ENCODE measurements at regions not wholly inside any gene's neighbourhood (a gene's known extent, or its start where the extent isn't known, plus 50 kb on each side); places are given as distances from the start of the nearest gene placed in this dataset.

DNA sequence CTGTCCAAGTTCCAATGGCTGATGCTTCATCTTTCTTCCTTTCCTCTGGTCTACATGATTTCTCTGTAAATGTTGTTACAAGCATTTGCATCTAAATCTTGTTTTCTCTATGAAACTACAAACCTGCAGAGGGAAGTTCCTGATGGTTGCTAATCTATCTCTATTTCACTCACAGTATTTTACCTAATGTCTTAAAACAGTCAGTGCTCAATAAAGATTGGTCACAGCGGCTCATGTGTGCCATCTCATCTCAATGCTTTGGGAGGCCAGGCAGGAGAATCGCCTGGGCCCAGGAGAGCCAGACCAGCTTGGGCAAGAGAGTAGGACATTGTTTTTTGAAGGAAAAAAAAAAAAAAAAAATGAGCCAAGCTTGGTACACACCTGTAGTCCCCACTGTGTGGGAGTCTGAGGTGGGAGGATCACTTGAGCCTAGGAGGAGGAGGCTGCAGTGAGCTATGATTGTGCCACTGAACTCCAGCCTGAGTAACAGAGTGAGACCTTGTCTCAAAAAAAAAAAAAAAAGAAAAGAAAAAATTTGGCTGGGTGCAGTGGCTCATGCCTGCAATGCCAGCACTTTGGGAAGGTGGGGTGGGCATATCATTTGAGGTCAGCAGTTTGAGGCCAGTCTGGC is 71.3 kb upstream of the ARMC3 start:
- Mint-ChIP-seq H3K4me3 (no peak overlapping the region), H3K9me3 (ENCODE audit: insufficient read depth) (no peaks in the 10 kb centered on the region), H3K27ac (no peak overlapping the region), H3K4me1 (no peaks in the 10 kb centered on the region), H3K27me3 (no peaks in the 10 kb centered on the region)
- intact Hi-C loops (cut with micrococcal nuclease), result no loop called here
- no peaks in the 10 kb centered on the region for H3K79me2 ChIP-seq (ENCODE audit: control insufficient read depth, insufficient read depth, low read length)
- H3K9me3 ChIP-seq (ENCODE audit: control extremely low read depth in 1 of 3, control insufficient read depth in 2 of 3, insufficient read depth in 1 of 3, low read length in 2 of 3), result no peaks in the 10 kb centered on the region
- DNase-seq (no peak), ATAC-seq (ENCODE audit: low read depth) (no peak)
- WGBS (ENCODE audit: insufficient coverage), result 53% methylated on average over 2 of the region's 2 CpGs
- CTCF ChIA-PET, result interaction anchor here (0.6 kb wide), 1 partner anchor 155 kb away, joined by 3 read pairs; no protein-coding TSS in a partner anchor
- H4K20me1 ChIP-seq (ENCODE audit: control insufficient read depth, insufficient read depth, low read length, poor library complexity, severe bottlenecking), result no peaks in the 10 kb centered on the region
- no peaks in the 10 kb centered on the region for H3K4me1 ChIP-seq (ENCODE audit: control insufficient read depth in 2 of 2, insufficient read depth in 2 of 2, low read length in 2 of 2)
- POLR2A ChIA-PET, result interaction anchor here (0.6 kb wide), 1 partner anchor 25 kb away, joined by 7 read pairs; no protein-coding TSS in a partner anchor
- peaks cover 0 to 5% (median 1%) of the 10 kb centered on the region in 4 experiments for H3K27me3 ChIP-seq (replicated peaks in 1 of 4; ENCODE audit: control extremely low read depth in 1 of 4, control insufficient read depth in 3 of 4, insufficient read depth in 4 of 4, low read length in 3 of 4)
- TF ChIP-seq, protein P1, sequence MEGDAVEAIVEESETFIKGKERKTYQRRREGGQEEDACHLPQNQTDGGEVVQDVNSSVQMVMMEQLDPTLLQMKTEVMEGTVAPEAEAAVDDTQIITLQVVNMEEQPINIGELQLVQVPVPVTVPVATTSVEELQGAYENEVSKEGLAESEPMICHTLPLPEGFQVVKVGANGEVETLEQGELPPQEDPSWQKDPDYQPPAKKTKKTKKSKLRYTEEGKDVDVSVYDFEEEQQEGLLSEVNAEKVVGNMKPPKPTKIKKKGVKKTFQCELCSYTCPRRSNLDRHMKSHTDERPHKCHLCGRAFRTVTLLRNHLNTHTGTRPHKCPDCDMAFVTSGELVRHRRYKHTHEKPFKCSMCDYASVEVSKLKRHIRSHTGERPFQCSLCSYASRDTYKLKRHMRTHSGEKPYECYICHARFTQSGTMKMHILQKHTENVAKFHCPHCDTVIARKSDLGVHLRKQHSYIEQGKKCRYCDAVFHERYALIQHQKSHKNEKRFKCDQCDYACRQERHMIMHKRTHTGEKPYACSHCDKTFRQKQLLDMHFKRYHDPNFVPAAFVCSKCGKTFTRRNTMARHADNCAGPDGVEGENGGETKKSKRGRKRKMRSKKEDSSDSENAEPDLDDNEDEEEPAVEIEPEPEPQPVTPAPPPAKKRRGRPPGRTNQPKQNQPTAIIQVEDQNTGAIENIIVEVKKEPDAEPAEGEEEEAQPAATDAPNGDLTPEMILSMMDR (IDR thresholded peaks at IDR 0.05), result no peak
- no peak for TF ChIP-seq EZH2 (IDR thresholded peaks at IDR 0.05; ENCODE audit: borderline replicate concordance, insufficient read depth, low read depth, low read length, poor library complexity, severe bottlenecking)
- H3K9ac ChIP-seq (ENCODE audit: low read length), result no peak overlapping the region
- H3K27ac ChIP-seq (ENCODE audit: low read length in 2 of 2), result no peak overlapping the region
- H3K36me3 ChIP-seq (replicated peaks in 1 of 2; ENCODE audit: control extremely low read depth in 1 of 2, control insufficient read depth in 1 of 2, extremely low read depth in 1 of 2, insufficient read depth in 2 of 2, low read length in 1 of 2), result no peaks in the 10 kb centered on the region
- H2AFZ ChIP-seq (ENCODE audit: insufficient read depth, low read depth, low read length, poor library complexity, severe bottlenecking), result no peak overlapping the region
- no peak overlapping the region for H3K4me2 ChIP-seq (replicated peaks; ENCODE audit: low read depth, low read length, poor library complexity, severe bottlenecking)
- no peak overlapping the region for H3K4me3 ChIP-seq (ENCODE audit: control extremely low read depth in 1 of 5, extremely low read depth in 1 of 5, insufficient read depth in 1 of 5, low read depth in 2 of 5, low read length in 4 of 5)

DNA sequence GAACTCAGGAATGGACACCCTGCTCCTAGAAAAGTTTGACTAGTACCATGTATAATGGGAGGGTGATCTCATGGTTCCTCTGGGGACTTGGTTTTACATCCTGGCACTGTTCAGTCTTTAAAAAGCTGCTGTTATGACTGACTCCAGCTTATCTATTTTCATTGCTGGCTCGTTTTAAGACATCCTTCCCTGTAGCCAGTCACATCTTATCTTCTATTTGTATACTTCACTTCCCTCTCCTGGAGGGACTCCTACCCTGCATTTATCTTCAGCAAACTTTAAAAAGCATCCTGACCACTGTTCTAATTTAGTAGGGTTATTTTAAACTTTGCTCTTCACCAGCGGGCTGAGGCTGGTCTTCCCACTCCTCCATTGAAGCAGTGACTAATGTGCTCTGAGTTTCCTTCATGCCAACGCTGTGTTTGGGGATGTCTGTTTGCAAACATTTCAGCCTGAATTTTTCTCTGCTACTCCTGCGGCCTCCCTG is 72.9 kb upstream of the ARMC3 start:
- Histone ChIP-seq H3K9me3 (ENCODE audit: control extremely low read depth in 1 of 3, control insufficient read depth in 2 of 3, insufficient read depth in 1 of 3, low read length in 2 of 3) (no peaks in the 10 kb centered on the region), H3K36me3 (replicated peaks in 1 of 2; ENCODE audit: control extremely low read depth in 1 of 2, control insufficient read depth in 1 of 2, extremely low read depth in 1 of 2, insufficient read depth in 2 of 2, low read length in 1 of 2) (no peaks in the 10 kb centered on the region), H3K4me3 (ENCODE audit: control extremely low read depth in 1 of 5, extremely low read depth in 1 of 5, insufficient read depth in 1 of 5, low read depth in 2 of 5, low read length in 4 of 5) (no peak overlapping the region), H3K4me1 (ENCODE audit: control insufficient read depth in 2 of 2, insufficient read depth in 2 of 2, low read length in 2 of 2) (no peaks in the 10 kb centered on the region), H3K79me2 (ENCODE audit: control insufficient read depth, insufficient read depth, low read length) (no peaks in the 10 kb centered on the region), H4K20me1 (ENCODE audit: control insufficient read depth, insufficient read depth, low read length, poor library complexity, severe bottlenecking) (no peaks in the 10 kb centered on the region), H3K4me2 (replicated peaks; ENCODE audit: low read depth, low read length, poor library complexity, severe bottlenecking) (no peak overlapping the region), H3K27me3 (replicated peaks in 1 of 4; ENCODE audit: control extremely low read depth in 1 of 4, control insufficient read depth in 3 of 4, insufficient read depth in 4 of 4, low read length in 3 of 4) (peaks cover 0 to 5% (median 1%) of the 10 kb centered on the region in 4 experiments), H2AFZ (ENCODE audit: insufficient read depth, low read depth, low read length, poor library complexity, severe bottlenecking) (no peak overlapping the region), H3K27ac (ENCODE audit: low read length in 2 of 2) (no peak overlapping the region), H3K9ac (ENCODE audit: low read length) (no peak overlapping the region)
- H3K4me3 Mint-ChIP-seq, result no peak overlapping the region
- no peaks in the 10 kb centered on the region for H3K27me3 Mint-ChIP-seq
- 85% methylated on average over 2 of the region's 4 CpGs for WGBS (ENCODE audit: insufficient coverage)
- no peaks in the 10 kb centered on the region for H3K4me1 Mint-ChIP-seq
- no peaks in the 10 kb centered on the region for H3K9me3 Mint-ChIP-seq (ENCODE audit: insufficient read depth)
- DNase-seq (no peak), ATAC-seq (ENCODE audit: low read depth) (no peak)
- intact Hi-C loops (cut with micrococcal nuclease), result no loop called here
- TF ChIP-seq, protein P1 (IDR thresholded peaks at IDR 0.05), result no peak
- no peak for TF ChIP-seq EZH2 (IDR thresholded peaks at IDR 0.05; ENCODE audit: borderline replicate concordance, insufficient read depth, low read depth, low read length, poor library complexity, severe bottlenecking)
- no peak overlapping the region for H3K27ac Mint-ChIP-seq
- CTCF ChIA-PET, result interaction anchor here (0.6 kb wide), 1 partner anchor 15 kb away, joined by 3 read pairs; no protein-coding TSS in a partner anchor
- POLR2A ChIA-PET, result no interaction called here
